Activated CD4-positive, alpha-beta T cell treated with anti-CD3 and anti-CD28 coated beads, Interleukin-10, Interleukin-2, amounts not matched to agents 100 ng/mL and 50 ng/mL, durations not matched to agents 16 hours and 8 hours (primary cell): ENCODE measurements at regions not wholly inside any gene's neighbourhood (a gene's known extent, or its start where the extent isn't known, plus 50 kb on each side); places are given as distances from the start of the nearest gene placed in this dataset.

Experiments
- DNase-seq: peaks from one replicate; pipeline ENCODE4 v3.0.0-alpha.2; 2020

GRCh38 chr4:151961456-151961855, 200.6 kb upstream of the GATB start:
- DNase-seq: no peak

- DNase-seq: no peak
These were observed 199.8 kb upstream of the GATB start for GRCh38 chr4:151960449-151961230.

GRCh38 chr4:151957153-151957552, 196.3 kb upstream of the GATB start:
- no peak for DNase-seq

GRCh38 chr4:151955721-151956380, 195.0 kb upstream of the GATB start:
- no peak for DNase-seq

- DNase-seq: no peak
These were observed 193.1 kb upstream of the GATB start for GRCh38 chr4:151953795-151954372.

- DNase-seq: no peak
These were observed 192.5 kb upstream of the GATB start for GRCh38 chr4:151953312-151953711.

GRCh38 chr4:151952711-151953254, 192.0 kb upstream of the GATB start:
- no peak for DNase-seq

- no peak for DNase-seq
These were observed 191.3 kb upstream of the GATB start for GRCh38 chr4:151952137-151952536.

GRCh38 chr4:151951671-151952050, 190.9 kb upstream of the GATB start:
- DNase-seq: no peak

GRCh38 chr4:151950993-151951670, 190.3 kb upstream of the GATB start:
- DNase-seq: no peak

- no peak for DNase-seq
These were observed 187.7 kb upstream of the GATB start for GRCh38 chr4:151948351-151949016.

- DNase-seq: no peak
These were observed 185.9 kb upstream of the GATB start for GRCh38 chr4:151946718-151947117.

GRCh38 chr4:151942971-151943370, 182.2 kb upstream of the GATB start:
- DNase-seq: no peak

GRCh38 chr4:151940926-151941617, 180.3 kb upstream of the GATB start:
- no peak for DNase-seq

GRCh38 chr4:151940291-151940690, 179.5 kb upstream of the GATB start:
- no peak for DNase-seq

- no peak for DNase-seq
These were observed 178.9 kb upstream of the GATB start for GRCh38 chr4:151939670-151940069.

- DNase-seq: no peak
These were observed 174.6 kb upstream of the GATB start for GRCh38 chr4:151935411-151935810.

GRCh38 chr4:151934766-151935165, 174.0 kb upstream of the GATB start:
- no peak for DNase-seq

- DNase-seq: no peak
These were observed 172.5 kb upstream of the GATB start for GRCh38 chr4:151933122-151933827.

- DNase-seq: no peak
These were observed 170.8 kb upstream of the GATB start for GRCh38 chr4:151931563-151931962.

GRCh38 chr4:151930372-151930771, 169.6 kb upstream of the GATB start:
- DNase-seq: no peak

- DNase-seq: no peak
These were observed 167.3 kb upstream of the GATB start for GRCh38 chr4:151928112-151928511.
